ENCODE measurements at regions not wholly inside any gene's neighbourhood (a gene's known extent, or its start where the extent isn't known, plus 50 kb on each side); places are given as distances from the start of the nearest gene placed in this dataset.

- SMC1A ChIA-PET (ENCODE audit: uncharacterized antibody, unreplicated experiment) = no interaction called here
- FAIRE-seq (no peak), ATAC-seq (no peak), DNase-seq (ENCODE audit: low read depth, low spot score) (no peak)
- Histone ChIP-seq H2AFZ (ENCODE audit: control insufficient read depth, low read depth, low read length) (no peak overlapping the region), H3K36me3 (ENCODE audit: control insufficient read depth in 2 of 2, insufficient read depth in 2 of 2, low read length in 1 of 2) (no peaks in the 10 kb centered on the region), H3K9me3 (replicated peaks; ENCODE audit: control insufficient read depth, insufficient read depth, low read length) (no peaks in the 10 kb centered on the region), H4K20me1 (ENCODE audit: control insufficient read depth, insufficient read depth) (no peaks in the 10 kb centered on the region), H3K27ac (ENCODE audit: control insufficient read depth, insufficient read depth) (no peak overlapping the region), H3K4me1 (ENCODE audit: control insufficient read depth, insufficient read depth, low read length) (no peaks in the 10 kb centered on the region), H3K27me3 (replicated peaks in 1 of 2; ENCODE audit: control insufficient read depth in 2 of 2, insufficient read depth in 2 of 2, low read length in 1 of 2) (no peaks in the 10 kb centered on the region), H3K4me3 (no peak overlapping the region), H3K4me2 (ENCODE audit: control insufficient read depth, insufficient read depth) (no peak overlapping the region), H3K9ac (ENCODE audit: control insufficient read depth, insufficient read depth, low read length) (no peak overlapping the region), H3K79me2 (ENCODE audit: control insufficient read depth, insufficient read depth, low read length) (no peaks in the 10 kb centered on the region)
- intact Hi-C loops (cut with micrococcal nuclease; ENCODE audit: unreplicated experiment) = no loop called here
- WGBS (ENCODE audit: insufficient coverage, insufficient replicate concordance, low lambda C conversion rate, missing lambda C conversion rate) = 27% methylated on average over 4 of the region's 4 CpGs
- no peak for TF ChIP-seq RAD51 (IDR thresholded peaks at IDR 0.05)
- TF ChIP-seq TCF7 (IDR thresholded peaks at IDR 0.05; ENCODE audit: borderline replicate concordance) = no peak
- TF ChIP-seq ZBTB40 (IDR thresholded peaks at IDR 0.05; ENCODE audit: borderline replicate concordance) = no peak
- TF ChIP-seq NFIC (IDR thresholded peaks at IDR 0.05; ENCODE audit: low read depth, low read length) = no peak
- no peak for TF ChIP-seq PKNOX1 (IDR thresholded peaks at IDR 0.05)
- no peak for TF ChIP-seq MYB (IDR thresholded peaks at IDR 0.05; ENCODE audit: borderline replicate concordance, low read depth, low read length)
- TF ChIP-seq TCF12 (IDR thresholded peaks at IDR 0.05; ENCODE audit: low read depth, low read length) = no peak
- TF ChIP-seq NBN (IDR thresholded peaks at IDR 0.05) = no peak
- TF ChIP-seq FOXK2 (IDR thresholded peaks at IDR 0.05) = no peak
- TF ChIP-seq SREBF1 (IDR thresholded peaks at IDR 0.05; ENCODE audit: low read length) = no peak
- TF ChIP-seq MAX (IDR thresholded peaks at IDR 0.05; ENCODE audit: low read depth, low read length) = no peak
- POLR2A ChIA-PET = no interaction called here
- RAD21 ChIA-PET (ENCODE audit: unreplicated experiment) = no interaction called here
- no TSS peak for BruUV-seq (replicated peaks)
- CTCF ChIA-PET = no interaction called here
- in situ Hi-C loops (cut with MboI) = no loop called here
Observed at GRCh38 chr11:105224482-105225253, 85.1 kb upstream of the CARD18 start.

Data from GM12878 (cell line).